DMS79 treated with DMSO at 0.1 percent for 48 hours (cell line): ENCODE measurements at regions not wholly inside any gene's neighbourhood (a gene's known extent, or its start where the extent isn't known, plus 50 kb on each side); places are given as distances from the start of the nearest gene placed in this dataset.
"Not testable (repeated sequence)": the region's sequence is repeated elsewhere in the genome, so short reads cannot be mapped to it uniquely, and the experiment has no call there.

Experiments used
- DNase-seq: peaks from one replicate; lab custom pipeline; 2025; lab: John Stamatoyannopoulos, UW

DNA sequence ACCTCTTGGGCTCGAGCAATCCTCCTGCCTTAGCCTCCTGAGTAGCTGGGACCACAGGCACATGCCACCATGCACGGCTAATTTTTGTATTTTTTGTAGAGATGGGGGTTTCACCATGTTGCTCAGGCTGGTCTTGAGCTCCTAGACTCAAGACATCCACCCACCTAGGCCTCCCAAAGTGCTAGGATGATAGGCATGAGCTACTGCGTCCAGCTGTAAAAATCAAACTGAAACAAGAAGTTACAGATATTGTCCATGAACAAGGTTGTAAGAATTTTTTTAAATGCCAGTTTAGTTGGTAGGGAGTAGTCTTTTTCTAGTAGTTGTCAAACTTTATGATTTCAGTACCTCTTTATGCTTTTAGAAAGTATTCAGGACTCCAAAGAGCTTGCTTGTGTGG, 424.4 kb upstream of the PMFBP1 start:
- DNase-seq, result no peak

DNA sequence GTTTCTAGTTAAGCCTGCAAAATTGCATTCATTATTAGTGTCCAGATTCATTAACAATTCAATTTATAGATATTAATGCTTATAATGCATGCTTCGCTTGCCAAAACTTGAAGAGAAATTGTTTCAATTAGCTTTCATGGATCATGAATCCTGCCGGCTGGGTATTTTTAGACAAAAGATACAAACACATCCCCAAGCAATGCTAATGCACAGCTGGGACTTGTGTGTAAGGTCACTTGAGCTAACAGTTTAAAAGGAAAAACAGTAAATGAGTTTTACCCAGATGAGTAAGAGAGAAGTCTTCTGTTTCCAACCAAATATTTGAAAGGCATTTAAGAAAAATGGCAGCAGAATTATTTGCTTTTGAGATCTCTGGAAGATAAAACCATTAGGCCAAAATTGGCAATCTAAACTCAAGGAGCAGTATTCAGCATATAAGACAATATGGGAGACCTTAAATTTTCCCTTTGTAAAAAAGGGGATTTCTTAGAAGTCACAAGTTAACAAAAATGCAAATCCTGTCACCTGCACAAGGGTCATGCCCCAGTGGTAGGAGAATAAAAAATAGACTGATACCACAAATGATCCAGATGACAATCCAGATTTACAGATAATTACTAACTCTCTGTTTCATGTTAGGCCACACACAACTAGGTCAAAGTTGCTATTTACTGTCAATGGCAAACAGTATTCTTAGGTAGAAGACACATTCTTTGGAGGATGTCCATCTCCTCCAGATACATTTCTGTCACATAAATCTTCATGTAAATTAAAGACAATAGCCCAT, 418.4 kb upstream of the PMFBP1 start:
- DNase-seq, result peak; percentile 1

DNA sequence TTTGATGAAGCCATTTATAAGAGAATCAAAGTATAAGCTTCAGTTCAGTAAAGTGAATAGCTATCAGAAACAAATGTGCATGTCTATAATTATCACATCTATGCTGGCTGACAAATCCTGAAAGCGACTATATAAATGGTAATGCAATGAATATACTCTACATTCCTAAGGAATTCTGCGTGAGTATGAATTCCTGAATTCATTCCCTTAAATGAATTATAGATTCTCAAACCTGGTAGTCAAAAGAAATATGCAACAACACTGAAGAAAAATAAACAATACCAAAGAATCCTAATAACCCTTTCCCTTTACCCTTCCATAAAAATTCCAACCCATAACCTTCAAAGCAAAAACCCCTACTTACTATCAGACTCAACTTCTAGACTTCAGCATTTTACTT, 416.6 kb upstream of the PMFBP1 start:
- DNase-seq, result no peak

DNA sequence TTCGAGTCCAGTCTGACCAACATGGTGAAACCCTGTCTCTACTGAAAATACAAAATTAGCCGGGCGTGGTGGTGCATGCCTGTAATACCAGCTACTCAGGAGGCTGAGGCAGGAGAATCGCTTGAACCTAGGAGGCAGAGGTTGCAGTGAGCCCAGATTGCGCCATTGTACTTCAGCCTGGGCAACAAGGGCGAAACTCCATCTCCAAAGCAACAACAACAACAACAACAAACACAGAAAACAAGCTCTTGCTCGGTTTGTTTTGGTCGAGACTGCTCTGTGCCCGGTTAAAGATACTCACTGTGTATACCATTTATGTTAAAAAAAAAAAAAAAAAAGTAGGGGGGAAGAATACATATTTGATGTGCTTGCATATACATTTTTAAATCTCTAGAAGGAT, 406.1 kb upstream of the PMFBP1 start:
- DNase-seq, result not testable (repeated sequence)

DNA sequence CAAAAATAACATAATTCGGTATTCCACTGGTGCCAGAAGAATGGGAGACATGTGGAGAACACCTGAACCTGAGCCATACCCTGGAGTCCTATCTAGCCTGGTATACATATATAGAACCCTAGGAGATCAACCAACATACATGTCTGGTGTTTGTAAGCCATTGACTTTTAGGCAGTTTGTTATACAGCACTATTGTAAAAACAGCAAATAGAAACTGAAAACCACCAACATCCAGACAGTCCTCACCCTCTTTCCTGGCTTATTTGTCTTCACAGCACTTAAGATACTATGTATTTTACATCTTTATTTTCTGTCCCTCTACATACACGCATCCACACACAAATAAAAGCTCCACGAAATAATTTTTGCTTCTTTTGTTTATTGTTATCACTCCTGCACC, 404.2 kb upstream of the PMFBP1 start:
- no peak for DNase-seq

DNA sequence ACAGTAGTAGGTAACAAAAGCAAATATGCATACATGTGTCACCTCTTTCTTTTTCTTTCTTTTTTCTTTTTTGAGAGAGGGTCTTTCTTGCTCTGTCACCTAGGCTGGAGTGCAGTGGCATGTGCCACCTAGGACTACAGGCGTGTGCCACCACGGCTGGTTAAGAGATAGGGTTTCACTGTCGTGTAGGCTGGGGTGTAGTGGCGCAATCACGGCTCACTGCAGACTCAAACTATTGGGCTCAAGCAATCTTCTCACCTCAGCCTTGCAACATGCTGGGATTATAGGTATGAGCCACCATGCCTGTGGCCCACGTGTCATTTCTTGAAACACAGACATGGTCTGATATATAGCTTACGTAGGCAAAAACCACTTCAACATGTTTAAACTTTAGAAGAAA, 397.7 kb upstream of the PMFBP1 start:
- DNase-seq, result no peak

DNA sequence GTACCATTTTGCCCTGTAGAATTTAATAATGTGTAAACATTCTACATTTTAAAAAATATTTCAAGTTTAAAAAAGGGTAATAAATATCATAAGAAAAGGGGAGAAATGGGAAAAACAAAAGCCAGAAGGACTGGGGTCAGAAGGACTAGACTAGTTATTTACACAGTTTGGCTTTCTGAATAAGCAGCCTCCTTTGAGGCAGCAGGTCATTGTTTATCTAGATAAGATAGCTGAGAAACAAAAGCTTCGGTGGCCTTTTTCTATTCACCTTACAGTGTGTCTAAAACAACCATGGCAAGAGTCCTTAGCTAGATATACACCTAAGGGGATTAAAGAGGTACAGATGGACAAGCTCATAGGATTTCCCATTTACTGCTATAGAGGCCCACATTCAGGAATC, 396.5 kb upstream of the PMFBP1 start:
- no peak for DNase-seq

DNA sequence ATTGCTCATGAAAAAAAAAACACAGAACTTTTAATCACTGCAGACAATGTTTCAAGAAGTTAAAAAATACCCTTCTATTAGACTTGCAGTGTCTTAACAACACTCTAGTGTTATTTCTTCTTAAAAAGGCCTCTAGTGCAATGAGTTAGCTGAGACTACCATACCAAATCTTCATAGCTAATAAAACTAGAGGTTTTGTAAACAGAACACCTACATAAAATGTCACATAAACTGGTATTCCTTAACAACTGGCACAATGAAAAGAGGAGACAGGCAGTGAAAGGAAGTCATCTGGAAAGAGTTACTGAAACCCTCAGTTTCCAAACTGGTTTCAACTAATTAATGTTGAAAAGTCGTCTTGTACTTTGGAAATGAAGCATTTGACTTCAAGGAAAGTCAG, 394.2 kb upstream of the PMFBP1 start:
- no peak for DNase-seq

DNA sequence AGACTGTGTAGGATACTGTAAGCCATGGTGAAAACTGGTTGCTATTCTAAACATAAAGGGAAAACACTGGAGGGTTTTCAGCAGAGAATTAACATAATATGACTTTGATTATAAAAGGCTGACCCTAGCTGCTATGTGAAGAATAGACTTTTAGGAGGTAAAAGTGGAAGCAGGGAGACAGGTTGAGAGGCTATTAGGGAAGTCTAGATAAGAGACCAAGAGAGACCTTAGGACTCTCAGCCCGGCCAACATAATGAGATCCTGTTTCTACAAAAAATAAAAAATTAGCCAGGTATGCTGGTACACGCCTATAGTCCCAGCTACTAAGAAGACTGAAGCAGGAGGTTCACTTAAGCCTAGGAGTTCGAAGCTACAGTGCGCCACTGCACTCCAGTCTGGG, 393.2 kb upstream of the PMFBP1 start:
- no peak for DNase-seq

DNA sequence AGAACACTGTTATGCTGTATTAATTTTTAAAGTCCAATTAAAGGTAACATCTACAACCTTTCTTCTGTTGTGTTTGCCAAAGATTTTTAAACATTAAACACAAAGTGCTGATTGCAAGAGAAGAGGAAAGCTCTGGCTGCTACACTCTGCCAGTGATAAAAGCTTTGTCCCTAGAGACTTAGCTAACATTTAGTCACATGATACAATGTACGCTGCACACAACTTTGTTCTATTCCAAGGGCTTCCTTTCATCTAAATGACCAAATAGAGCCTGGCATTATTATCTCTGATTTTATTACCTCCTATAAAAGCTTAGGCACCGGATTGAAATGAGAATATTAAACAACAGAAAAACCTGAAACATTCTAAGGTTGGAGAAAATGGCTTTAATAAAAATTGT, 388.7 kb upstream of the PMFBP1 start:
- peak; percentile 30 for DNase-seq

DNA sequence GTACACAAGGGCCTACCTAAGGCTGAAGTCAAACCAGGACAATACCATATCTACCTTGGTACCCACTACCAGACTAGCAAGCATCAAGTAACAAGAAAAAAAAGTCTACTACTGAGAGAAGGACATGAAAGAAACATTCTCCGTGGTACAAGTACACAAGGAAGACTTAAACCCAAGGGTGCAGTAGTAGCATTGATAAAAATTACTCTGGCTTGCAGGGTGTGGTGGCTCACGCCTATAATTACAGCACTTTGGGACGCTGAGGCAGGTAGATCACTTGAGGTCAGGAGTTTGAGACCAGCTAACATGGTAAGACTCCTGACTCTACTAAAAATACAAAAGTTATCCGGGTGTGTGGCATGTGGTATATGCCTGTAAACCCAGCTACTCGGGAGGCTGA, 386.5 kb upstream of the PMFBP1 start:
- no peak for DNase-seq

DNA sequence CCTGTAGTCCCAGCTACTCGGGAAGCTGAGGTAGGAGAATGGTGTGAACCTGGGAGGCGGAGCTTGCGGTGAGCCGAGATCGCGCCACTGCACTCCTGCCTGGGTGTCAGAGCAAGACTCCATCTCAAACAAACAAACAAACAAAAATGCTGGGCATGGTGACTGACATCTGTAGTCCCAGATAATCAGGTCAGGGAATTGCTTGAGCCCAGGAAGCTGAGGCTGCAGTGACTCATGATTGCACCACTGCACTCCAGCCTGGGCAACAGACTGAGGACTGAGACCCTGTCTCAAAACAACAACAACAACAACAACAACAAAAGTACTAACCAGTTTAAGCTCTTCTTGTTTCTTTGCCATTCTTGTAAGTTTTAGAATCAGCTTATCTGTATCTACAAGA, 383.0 kb upstream of the PMFBP1 start:
- DNase-seq, result no peak

DNA sequence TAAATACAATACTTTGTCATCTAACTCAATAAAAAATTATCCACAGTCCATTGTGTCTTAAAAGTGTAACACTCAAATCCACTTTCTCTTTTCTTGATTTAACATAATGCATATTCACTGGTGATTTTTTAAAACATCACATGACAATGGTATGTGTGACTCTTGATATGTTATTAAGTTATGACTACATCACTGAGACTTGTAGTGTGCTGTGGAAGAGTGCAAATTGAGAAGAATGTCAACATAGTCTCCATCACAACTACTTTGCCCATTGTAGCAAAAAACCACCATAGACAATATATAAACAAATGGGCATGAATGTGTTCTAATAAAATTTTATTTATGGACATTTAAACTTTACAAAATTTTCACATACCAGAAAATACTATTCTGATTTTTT, 380.7 kb upstream of the PMFBP1 start:
- no peak for DNase-seq

DNA sequence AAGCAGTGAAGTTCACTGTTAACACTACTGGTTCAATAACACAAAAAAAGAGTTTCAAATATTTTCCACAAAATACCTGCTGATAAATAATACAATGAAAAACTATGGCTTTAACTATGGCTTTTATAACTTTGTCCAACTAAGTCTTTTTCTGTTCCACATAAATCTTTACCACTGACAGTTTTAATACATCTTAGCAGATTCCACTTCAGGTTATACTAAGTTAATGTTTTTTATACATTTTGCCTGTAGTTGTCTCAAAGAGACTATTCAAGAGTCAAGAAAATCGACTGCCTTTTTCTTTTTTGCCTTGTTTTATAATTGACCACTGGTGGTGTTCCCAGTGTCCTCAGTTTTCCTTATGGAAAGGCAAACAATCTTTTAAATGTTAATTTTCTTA, 379.7 kb upstream of the PMFBP1 start:
- no peak for DNase-seq

DNA sequence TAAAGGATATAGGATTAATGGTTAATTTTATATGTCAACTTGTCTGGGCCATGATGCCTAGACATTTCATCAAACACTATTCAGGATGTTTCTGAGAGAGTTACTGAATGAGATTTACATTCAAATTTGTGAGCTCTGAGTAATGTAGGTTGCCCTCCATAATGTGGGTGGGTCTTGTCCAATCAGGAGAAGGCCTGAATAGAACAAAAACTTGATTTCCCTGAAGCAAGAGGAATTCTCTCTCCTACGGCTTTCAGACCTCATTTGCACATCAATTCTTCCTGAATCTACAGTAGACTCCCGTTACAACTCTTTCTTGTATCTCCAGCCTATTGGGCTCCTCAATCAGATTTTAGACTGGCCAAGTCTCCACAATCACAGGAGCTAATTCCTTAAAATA, 377.9 kb upstream of the PMFBP1 start:
- DNase-seq, result no peak

DNA sequence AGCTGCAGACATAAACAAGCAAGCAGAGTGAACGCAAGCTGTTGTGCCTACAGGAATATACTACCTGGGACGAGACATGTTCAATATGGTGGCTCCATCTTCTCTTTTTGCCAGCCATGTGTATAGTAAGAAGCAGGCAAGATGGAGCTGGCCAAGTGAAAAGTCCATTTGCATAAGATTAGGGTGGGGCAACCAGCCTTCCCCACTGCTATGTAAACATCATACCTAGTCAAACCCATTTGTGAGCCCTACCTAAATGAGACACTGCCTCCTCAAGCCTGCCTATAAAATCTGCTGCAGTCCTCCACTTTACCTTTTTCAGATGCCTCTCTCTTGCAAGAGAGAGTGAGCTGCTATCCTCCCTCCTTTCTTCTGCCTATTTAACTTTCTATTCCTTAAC, 370.1 kb upstream of the PMFBP1 start:
- DNase-seq, result no peak

DNA sequence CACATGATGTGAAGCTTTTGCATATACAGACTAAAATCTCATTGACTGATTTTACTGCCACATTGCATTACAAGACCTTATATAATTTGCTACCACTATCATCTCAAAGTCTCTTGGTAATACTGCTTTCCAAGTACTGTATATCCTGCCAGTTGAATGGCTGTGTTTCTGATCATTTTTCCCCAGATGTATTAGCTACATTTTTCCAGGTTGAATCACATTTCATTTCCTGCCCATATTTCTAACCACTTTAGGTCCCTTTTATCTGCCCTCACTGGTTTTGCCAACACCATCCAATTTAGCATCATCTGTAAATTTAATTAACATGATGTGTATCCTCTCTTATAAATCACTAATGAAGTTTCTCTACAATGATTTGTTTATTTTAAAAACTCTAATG, 365.7 kb upstream of the PMFBP1 start:
- DNase-seq, result no peak

DNA sequence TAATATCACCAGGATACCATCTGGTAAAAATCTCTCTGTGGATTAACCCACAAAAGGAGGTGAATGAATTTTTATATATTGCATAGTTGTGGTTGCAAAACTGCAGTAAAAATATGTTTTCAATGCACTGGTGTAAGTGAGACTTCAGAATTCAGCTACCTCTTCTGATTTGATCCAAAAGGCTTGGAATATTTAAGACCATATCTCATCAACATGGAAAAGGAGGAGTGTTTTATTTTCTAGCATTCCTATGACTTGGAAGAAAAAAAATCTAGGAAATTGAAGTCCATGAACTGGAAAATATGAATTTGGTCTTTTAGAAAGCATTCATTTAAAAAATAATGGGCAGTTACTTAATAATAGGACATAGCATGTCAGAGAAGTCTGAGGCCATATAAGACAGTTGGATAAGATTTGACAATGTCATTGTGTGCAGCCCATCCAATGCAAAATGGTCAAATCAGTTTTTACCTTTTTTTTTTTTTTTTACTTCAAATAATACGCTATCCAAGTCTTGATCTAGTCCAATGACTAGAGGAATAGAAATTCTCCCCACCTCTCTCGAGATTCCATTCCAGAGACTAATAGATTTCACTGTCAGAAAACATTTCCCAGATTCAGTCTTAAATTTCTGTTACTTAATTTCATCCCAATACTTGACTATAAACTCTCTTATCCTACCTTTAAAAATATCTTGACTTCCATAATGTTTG, 364.9 kb upstream of the PMFBP1 start:
- DNase-seq, result no peak

DNA sequence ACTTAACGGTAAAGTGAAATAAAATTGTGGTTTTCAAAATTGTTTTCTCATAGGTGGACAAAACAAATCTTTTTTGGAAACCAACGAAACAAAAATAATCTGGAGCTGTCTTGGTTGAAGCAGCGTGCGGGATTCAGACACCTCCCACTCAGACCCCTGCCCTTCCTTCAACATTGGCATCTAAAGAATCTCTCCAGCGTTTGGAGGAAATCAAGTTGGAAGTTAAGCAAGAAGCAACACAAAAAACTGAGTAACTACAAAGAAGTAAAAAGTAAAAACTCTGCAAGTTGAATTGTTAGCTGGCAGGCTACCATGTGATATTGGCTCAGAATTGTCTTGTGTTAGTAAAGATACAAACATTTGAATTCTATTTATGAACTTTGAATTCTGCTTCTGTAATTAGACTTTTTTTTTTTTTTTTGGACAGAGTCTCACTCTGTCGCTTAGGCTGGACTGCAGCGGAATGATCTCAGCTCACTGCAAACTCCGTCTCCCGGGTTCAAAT, 361.0 kb upstream of the PMFBP1 start:
- DNase-seq, result no peak

DNA sequence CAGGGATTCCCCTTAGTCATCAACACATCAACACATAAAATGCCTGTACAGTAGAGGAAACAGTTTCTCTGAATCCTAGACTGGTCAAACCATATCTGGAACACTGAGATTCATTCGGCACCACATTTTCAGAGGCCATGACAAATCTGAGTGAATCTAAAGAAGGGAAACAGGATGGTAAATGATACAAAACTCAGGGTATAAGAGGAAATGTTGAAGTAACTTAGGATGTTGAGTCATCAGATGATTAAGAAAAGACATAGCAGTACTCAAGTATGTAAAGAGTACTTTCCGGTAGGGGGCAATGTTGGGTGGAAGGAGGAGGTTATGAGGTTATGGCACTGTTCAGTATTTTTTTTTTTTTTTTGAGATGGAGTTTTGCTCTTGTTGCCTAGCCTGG, 358.5 kb upstream of the PMFBP1 start:
- no peak for DNase-seq

DNA sequence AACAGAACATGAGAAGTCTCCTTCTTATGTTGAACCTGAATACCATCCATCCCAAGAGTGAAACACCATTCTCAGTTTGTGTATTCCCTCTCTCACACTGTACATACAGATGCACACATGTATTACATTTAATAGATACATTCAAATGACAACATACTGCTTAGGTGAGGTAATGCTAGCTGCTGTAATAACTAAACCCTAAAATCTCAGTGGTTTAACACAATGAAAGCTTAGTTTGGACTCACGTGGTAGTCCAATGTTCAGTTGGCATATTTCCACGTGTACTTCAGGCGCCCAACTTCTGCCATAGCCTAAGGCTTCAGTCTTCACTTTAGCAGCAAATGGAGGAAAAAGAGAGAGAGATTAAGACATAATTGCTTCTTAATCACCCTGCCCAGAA, 351.1 kb upstream of the PMFBP1 start:
- DNase-seq, result no peak

DNA sequence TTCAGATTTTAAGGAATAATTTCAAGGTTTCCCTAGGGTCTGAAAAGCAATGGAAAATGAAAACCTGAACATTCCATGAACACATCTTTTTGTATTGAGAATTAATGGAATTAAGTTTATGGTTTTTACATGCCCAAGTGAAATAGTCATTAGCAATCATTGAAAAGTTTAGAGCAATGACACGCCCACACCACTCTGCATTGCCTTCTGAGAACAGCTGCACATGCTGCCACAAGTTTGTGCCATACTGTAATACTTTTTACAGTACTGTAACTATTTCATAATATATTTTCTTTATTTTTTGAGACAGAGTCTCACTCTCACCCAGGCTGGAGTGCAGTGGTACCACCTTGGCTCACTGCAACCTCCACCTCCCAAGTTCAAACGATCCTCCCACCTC, 345.2 kb upstream of the PMFBP1 start:
- no peak for DNase-seq

DNA sequence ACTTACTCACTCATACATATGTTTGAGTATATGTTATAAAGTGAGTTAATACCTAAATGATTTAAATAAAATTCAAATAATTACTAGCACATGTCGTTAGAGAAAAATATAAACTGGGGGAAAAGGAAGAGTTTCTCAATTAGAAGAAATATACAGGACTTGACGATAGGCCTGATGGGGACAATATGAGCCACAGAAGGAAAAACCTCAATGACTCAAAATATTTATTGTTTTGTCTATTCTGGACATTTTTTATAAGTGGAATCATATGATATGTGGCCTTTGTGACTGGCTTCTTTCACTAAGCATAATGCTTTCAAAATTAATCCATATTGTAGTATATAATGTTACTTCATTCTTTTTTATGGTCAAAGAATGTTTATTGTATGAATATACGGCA, 339.2 kb upstream of the PMFBP1 start:
- no peak for DNase-seq

DNA sequence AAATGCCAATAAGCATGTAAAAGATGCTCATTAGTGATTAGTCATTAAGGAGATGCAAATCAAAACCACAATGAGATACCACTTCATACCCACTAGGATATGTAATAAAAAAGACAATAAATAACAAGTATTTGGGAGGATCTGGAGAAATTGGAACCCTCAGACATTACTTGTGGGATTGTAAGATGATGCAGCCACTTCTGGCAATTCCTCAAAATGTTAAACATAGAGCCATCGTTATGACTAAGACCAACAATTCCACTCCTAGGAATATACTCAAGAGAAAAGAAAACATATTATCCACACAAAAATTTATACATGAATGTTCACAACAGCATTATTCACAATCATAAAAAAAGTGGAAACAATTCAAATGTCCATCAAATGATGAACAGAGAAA, 336.2 kb upstream of the PMFBP1 start:
- no peak for DNase-seq
